K562 (cell line): ENCODE measurements at regions not wholly inside any gene's neighbourhood (a gene's known extent, or its start where the extent isn't known, plus 50 kb on each side); places are given as distances from the start of the nearest gene placed in this dataset.

Experiments used
- ATAC-seq: fragments of 200-7000 bp; cut with Tn5 transposase; 3 replicates; pipeline ENCODE4 v1.9.1; 2020; ENCODE audit warnings: moderate library complexity
- BruUV-seq: library from RNA; stranded (reverse); fragments of 400-500 nt; replicated peaks from 2 replicates; lab custom pipeline; 2021; lab: Mats Ljungman, UMichigan
- CTCF ChIA-PET: fragments of 300-600 bp; formaldehyde crosslinking; extraction: SDS; loops from one replicate; lab custom pipeline; 2021; ENCODE audit warnings: low intra/inter-chr PET ratio; lab: Yijun Ruan, JAX
- POLR2A ChIA-PET: fragments of 300-600, 350-650 bp; sonication (Branson Sonifier 250); formaldehyde crosslinking; extraction: SDS; loops from one replicate; lab custom pipeline; 2021; ENCODE audit warnings: antibody characterized with exemption, inconsistent platforms; lab: Yijun Ruan, JAX
- DNase-seq, 4 experiments: peaks; one replicate each; pipeline versions ENCODE4 v3.0.0 to v3.0.0-alpha.2; 2011 to 2018; ENCODE audit warnings: low spot score in 3 of 4, mixed read lengths in 3 of 4; ENCODE audit errors: extremely low read depth in 1 of 4
- FAIRE-seq: peaks from 2 replicates; lab custom pipeline; 2011; peaks lifted over from hg19 to GRCh38; lab: Jason Lieb, UNC
- H2AFZ ChIP-seq: 2 replicates; pipeline ENCODE4 v1.6.0; 2011; ENCODE audit warnings: low read depth, low read length, control low read depth, inconsistent platforms
- H3K27ac ChIP-seq: fragments of 200-600 bp; 3 replicates; pipeline ENCODE4 v1.8.0; 2011; ENCODE audit warnings: low read depth, mild to moderate bottlenecking, control low read depth, inconsistent platforms, low read length, moderate library complexity, mixed read lengths; ENCODE audit errors: extremely low read depth
- H3K27me3 ChIP-seq, 2 experiments: fragments of 300-600 bp in 1 of 2; 2 replicates in 1 of 2; 3 replicates in 1 of 2; pipeline versions ENCODE4 v1.6.0 to v1.8.0; 2011; ENCODE audit warnings: inconsistent platforms in 2 of 2, low read length in 2 of 2, mild to moderate bottlenecking in 1 of 2, mixed read lengths in 1 of 2, moderate library complexity in 1 of 2; ENCODE audit not compliant: control insufficient read depth in 2 of 2, insufficient read depth in 2 of 2
- H3K36me3 ChIP-seq: fragments of 300-600 bp; 3 replicates; pipeline ENCODE4 v1.8.0; 2011; ENCODE audit warnings: mild to moderate bottlenecking, low read length, inconsistent platforms; ENCODE audit not compliant: control insufficient read depth, insufficient read depth
- H3K4me1 ChIP-seq, 2 experiments: fragments of 200-600 bp in 1 of 2; replicated peaks in 1 of 2; 2 replicates in 1 of 2; 3 replicates in 1 of 2; pipeline versions ENCODE4 v1.5.1 to v1.8.0; 2011; ENCODE audit warnings: inconsistent platforms in 2 of 2, low read length in 2 of 2, mild to moderate bottlenecking in 1 of 2, mixed read lengths in 1 of 2, moderate library complexity in 1 of 2; ENCODE audit not compliant: control insufficient read depth in 2 of 2, insufficient read depth in 2 of 2
- H3K4me2 ChIP-seq: 2 replicates; pipeline ENCODE4 v1.6.1; 2011; ENCODE audit warnings: low read length, control low read depth, inconsistent platforms, mixed read lengths; ENCODE audit not compliant: insufficient read depth
- H3K4me3 ChIP-seq: fragments of 200-600 bp; sonication (generic), shearing (Covaris generic); 2 replicates; pipeline ENCODE4 v1.5.1; 2016; ENCODE audit warnings: control low read depth, inconsistent platforms
- H3K79me2 ChIP-seq: fragments of 200-600 bp; 3 replicates; pipeline ENCODE4 v1.8.0; 2011; ENCODE audit warnings: low read length, inconsistent platforms; ENCODE audit not compliant: control insufficient read depth, insufficient read depth
- H3K9ac ChIP-seq, 2 experiments: 2 replicates each; pipeline versions ENCODE4 v1.6.0 to v1.6.1; 2011; ENCODE audit warnings: low read depth in 2 of 2, low read length in 2 of 2, control low read depth in 1 of 2, inconsistent platforms in 1 of 2, mild to moderate bottlenecking in 1 of 2, mixed read lengths in 1 of 2; ENCODE audit not compliant: insufficient read depth in 1 of 2
- H3K9me1 ChIP-seq: one replicate; pipeline ENCODE4 v1.6.0; 2011; ENCODE audit warnings: inconsistent platforms, mild to moderate bottlenecking, low read length, moderate library complexity; ENCODE audit not compliant: control insufficient read depth, insufficient read depth
- H3K9me3 ChIP-seq: replicated peaks from 2 replicates; pipeline ENCODE4 v1.5.1; 2011; ENCODE audit warnings: low read depth, low read length, inconsistent platforms; ENCODE audit not compliant: control insufficient read depth, insufficient read depth
- H4K20me1 ChIP-seq: replicated peaks from 2 replicates; pipeline ENCODE4 v1.6.1; 2011; ENCODE audit warnings: low read length, inconsistent platforms, mixed read lengths; ENCODE audit not compliant: control insufficient read depth, insufficient read depth
- ARHGAP35 ChIP-seq: fragments of 450-650 bp; IDR thresholded peaks from 2 replicates; pipeline ENCODE4 v1.6.1; 2018; ENCODE audit not compliant: partially characterized antibody
- BACH1 ChIP-seq: fragments of 200-800 bp; sonication (Bioruptor generic); IDR thresholded peaks from 2 replicates; pipeline ENCODE4 v1.6.1; 2016; ENCODE audit warnings: missing genetic modification characterization, missing compliant biosample characterization
- CBX5 ChIP-seq: IDR thresholded peaks from 2 replicates; pipeline ENCODE4 v1.6.1; 2014; ENCODE audit warnings: low read depth, borderline replicate concordance
- E2F1 ChIP-seq: sonication (generic); formaldehyde crosslinking; IDR thresholded peaks from 2 replicates; pipeline ENCODE4 v1.8.1; 2023; ENCODE audit warnings: mild to moderate bottlenecking, missing genetic modification reagents, moderate library complexity
- JUN ChIP-seq, 2 experiments: sonication (generic) in 1 of 2; formaldehyde crosslinking in 1 of 2; IDR thresholded peaks; 2 replicates each; pipeline versions ENCODE4 v1.6.1 to v1.8.0; 2012 to 2022; ENCODE audit warnings: borderline replicate concordance in 2 of 2, mild to moderate bottlenecking in 2 of 2, improper control_type of control experiment in 1 of 2, low read depth in 1 of 2, low read length in 1 of 2, missing genetic modification reagents in 1 of 2
- KHSRP ChIP-seq: fragments of 450-650 bp; IDR thresholded peaks from 2 replicates; pipeline ENCODE4 v1.6.1; 2017
- MBD2 ChIP-seq: sonication (generic); IDR thresholded peaks from 2 replicates; pipeline ENCODE4 v1.6.1; 2016; ENCODE audit warnings: low read depth, borderline replicate concordance
- NCOA1 ChIP-seq: fragments of 450-650 bp; IDR thresholded peaks from 2 replicates; pipeline ENCODE4 v1.6.1; 2016; ENCODE audit warnings: low read depth
- NCOA4 ChIP-seq: fragments of 450-650 bp; IDR thresholded peaks from 2 replicates; pipeline ENCODE4 v1.6.1; 2018; ENCODE audit warnings: mild to moderate bottlenecking; ENCODE audit not compliant: partially characterized antibody
- NCOR1 ChIP-seq: fragments of 450-650 bp; IDR thresholded peaks from 2 replicates; pipeline ENCODE4 v1.6.1; 2016; ENCODE audit warnings: mild to moderate bottlenecking, moderate library complexity
- PKNOX1 ChIP-seq: fragments of 450-650 bp; IDR thresholded peaks from 2 replicates; pipeline ENCODE4 v1.6.1; 2016
- RBM14 ChIP-seq: fragments of 200-400 bp; formaldehyde crosslinking; IDR thresholded peaks from 2 replicates; pipeline ENCODE4 v1.6.1; 2018; ENCODE audit warnings: low read depth, mild to moderate bottlenecking, low read length, moderate library complexity, borderline replicate concordance; ENCODE audit not compliant: insufficient read depth
- RCOR1 ChIP-seq, 2 experiments: IDR thresholded peaks; 2 replicates each; pipeline ENCODE4 v1.6.1; 2012; ENCODE audit warnings: low read depth in 2 of 2, low read length in 2 of 2, borderline replicate concordance in 1 of 2, improper control_type of control experiment in 1 of 2
- STAG1 ChIP-seq: sonication (generic); formaldehyde crosslinking; IDR thresholded peaks from 2 replicates; pipeline ENCODE4 v1.5.0; 2020; ENCODE audit warnings: missing genetic modification reagents, borderline replicate concordance
- ZNF232 ChIP-seq: sonication (generic); formaldehyde crosslinking; IDR thresholded peaks from 2 replicates; pipeline ENCODE4 v1.8.0; 2022; ENCODE audit warnings: mild to moderate bottlenecking, missing genetic modification reagents
- ZNF280B ChIP-seq: fragments of 250-450 bp; sonication (Bioruptor Pico); IDR thresholded peaks from 2 replicates; pipeline ENCODE4 v1.5.1; 2021; ENCODE audit warnings: mild to moderate bottlenecking
- WGBS: fragments of 100-300 bp; shearing (Covaris generic); methylation state at CpG from one replicate; pipeline ENCODE4 v1.1.6; 2016; ENCODE audit warnings: low coverage, mixed read lengths; ENCODE audit not compliant: insufficient coverage; ENCODE audit errors: missing lambda C conversion rate; 5-methylcytosine and 5-hydroxymethylcytosine counted together
- in situ Hi-C: fragments of 300-500 bp; cut with MboI; formaldehyde crosslinking; loops from 4 replicates; pipeline ENCODE4 v1.15.0; 2018; ENCODE audit warnings: inconsistent platforms, mixed read lengths
- intact Hi-C: fragments of 100-400 bp; cut with micrococcal nuclease; formaldehyde crosslinking; loops from 2 replicates; pipeline ENCODE4 v1.14.2; 2022

GRCh38 chr22:49138250-49138790 is 689.4 kb downstream of the BRD1 start:
- no peak overlapping the region for H3K4me2 ChIP-seq
- no peak overlapping the region for H3K9ac ChIP-seq
- intact Hi-C loops (no loop called here), in situ Hi-C loops (no loop called here)
- FAIRE-seq (no peak), DNase-seq (no peak), ATAC-seq (no peak)
- no peaks in the 10 kb centered on the region for H3K79me2 ChIP-seq
- CTCF ChIA-PET, result no interaction called here
- no peaks in the 10 kb centered on the region for H4K20me1 ChIP-seq
- no peak overlapping the region for H3K27ac ChIP-seq
- BruUV-seq, result no TSS peak
- H3K4me1 ChIP-seq, result no peaks in the 10 kb centered on the region
- H2AFZ ChIP-seq, result no peak overlapping the region
- no peaks in the 10 kb centered on the region for H3K36me3 ChIP-seq
- no peaks in the 10 kb centered on the region for H3K9me1 ChIP-seq
- H3K27me3 ChIP-seq, result peaks cover 0 to 13% of the 10 kb centered on the region in 2 experiments; a peak in 2 of 5 replicates
- WGBS, result 0% methylated on average over 1 of the region's 1 CpG
- no peak overlapping the region for H3K4me3 ChIP-seq
- no peaks in the 10 kb centered on the region for H3K9me3 ChIP-seq
- POLR2A ChIA-PET, result no interaction called here
- TF ChIP-seq NCOR1 (no peak), PKNOX1 (peak; percentile 32; the same call in 1 of the 2 replicates), ARHGAP35 (peak; percentile 38), JUN (IDR thresholded peaks at IDR 0.05; ENCODE audit: borderline replicate concordance, low read depth, low read length) (no peak), JUN (CRISPR knock-in tag; IDR thresholded peaks at IDR 0.05; ENCODE audit: borderline replicate concordance) (no peak), RBM14 (no peak), STAG1 (no peak), NCOA4 (no peak), CBX5 (no peak), RCOR1 (IDR thresholded peaks at IDR 0.05; ENCODE audit: borderline replicate concordance in 1 of 2, low read depth in 2 of 2, low read length in 2 of 2) (no peak), MBD2 (no peak), ZNF232 (CRISPR knock-in tag) (no peak), ZNF280B (no peak), BACH1 (tag) (no peak), KHSRP (no peak), E2F1 (CRISPR knock-in tag) (no peak), NCOA1 (no peak)
